G401.6 (cell line): ENCODE measurements at regions not wholly inside any gene's neighbourhood (a gene's known extent, or its start where the extent isn't known, plus 50 kb on each side); places are given as distances from the start of the nearest gene placed in this dataset.

Experiments used
- FAIRE-seq: peaks from 2 replicates; lab custom pipeline; 2012; peaks lifted over from hg19 to GRCh38; lab: Jason Lieb, UNC

- no peak for FAIRE-seq
These were observed 51.0 kb upstream of the TNC start for GRCh38 chr9:115169003-115169402.

- no peak for FAIRE-seq
These were observed 52.6 kb upstream of the TNC start for GRCh38 chr9:115170358-115171073.

GRCh38 chr9:115171921-115172388 lies 54.0 kb upstream of the TNC start:
- no peak for FAIRE-seq

GRCh38 chr9:115182264-115182663 lies 64.3 kb upstream of the TNC start:
- FAIRE-seq, result no peak

- no peak for FAIRE-seq
These were observed 65.5 kb upstream of the TNC start for GRCh38 chr9:115183436-115183835.

GRCh38 chr9:115189686-115190085 lies 71.7 kb upstream of the TNC start:
- FAIRE-seq, result no peak

- FAIRE-seq, result no peak
These were observed 73.7 kb upstream of the TNC start for GRCh38 chr9:115191667-115192066.

- FAIRE-seq, result no peak
These were observed 74.3 kb upstream of the TNC start for GRCh38 chr9:115192280-115192679.

- no peak for FAIRE-seq
These were observed 75.0 kb upstream of the TNC start for GRCh38 chr9:115192835-115193525.

- FAIRE-seq, result no peak
These were observed 75.8 kb upstream of the TNC start for GRCh38 chr9:115193777-115194176.

GRCh38 chr9:115194216-115194615 lies 76.3 kb upstream of the TNC start:
- FAIRE-seq, result no peak

- no peak for FAIRE-seq
These were observed 78.0 kb upstream of the TNC start for GRCh38 chr9:115195912-115196311.

- FAIRE-seq, result no peak
These were observed 79.0 kb upstream of the TNC start for GRCh38 chr9:115196919-115197318.

GRCh38 chr9:115198001-115198400 lies 80.0 kb upstream of the TNC start:
- no peak for FAIRE-seq

- no peak for FAIRE-seq
These were observed 83.0 kb upstream of the TNC start for GRCh38 chr9:115200711-115201505.

GRCh38 chr9:115202181-115202580 lies 84.2 kb upstream of the TNC start:
- no peak for FAIRE-seq

- FAIRE-seq, result no peak
These were observed 85.2 kb upstream of the TNC start for GRCh38 chr9:115202960-115203751.

- FAIRE-seq, result no peak
These were observed 87.0 kb upstream of the TNC start for GRCh38 chr9:115204904-115205453.

- FAIRE-seq, result no peak
These were observed 89.3 kb upstream of the TNC start for GRCh38 chr9:115207003-115207836.

- no peak for FAIRE-seq
These were observed 90.5 kb upstream of the TNC start for GRCh38 chr9:115208501-115208900.
